IPS DF 4.7 (cell line): ENCODE measurements at regions not wholly inside any gene's neighbourhood (a gene's known extent, or its start where the extent isn't known, plus 50 kb on each side); places are given as distances from the start of the nearest gene placed in this dataset.
"Not testable (repeated sequence)": the region's sequence is repeated elsewhere in the genome, so short reads cannot be mapped to it uniquely, and the experiment has no call there.

Experiments used
- DNase-seq: peaks from one replicate; pipeline ENCODE4 v3.0.0-alpha.2; 2013; ENCODE audit warnings: low spot score; ENCODE audit errors: extremely low read depth

- no peak for DNase-seq
Observed at GRCh38 chr1:104136621-104137020, 386.9 kb downstream of the AMY1C start.

- DNase-seq, result no peak
Observed at GRCh38 chr1:104156738-104157137, 407.0 kb downstream of the AMY1C start.

- no peak for DNase-seq
Observed at GRCh38 chr1:104163912-104164476, 414.3 kb downstream of the AMY1C start.

- no peak for DNase-seq
Observed at GRCh38 chr1:104172243-104172681, 422.6 kb downstream of the AMY1C start.

- no peak for DNase-seq
Observed at GRCh38 chr1:104182251-104182650, 432.6 kb downstream of the AMY1C start.

- DNase-seq, result no peak
Observed at GRCh38 chr1:104189207-104189606, 439.5 kb downstream of the AMY1C start.

GRCh38 chr1:104190821-104191220, 441.1 kb downstream of the AMY1C start:
- no peak for DNase-seq

- no peak for DNase-seq
Observed at GRCh38 chr1:104195395-104195794, 445.7 kb downstream of the AMY1C start.

GRCh38 chr1:104196136-104196535, 446.4 kb downstream of the AMY1C start:
- DNase-seq, result no peak

- DNase-seq, result no peak
Observed at GRCh38 chr1:104197516-104197915, 447.8 kb downstream of the AMY1C start.

- no peak for DNase-seq
Observed at GRCh38 chr1:104212239-104212638, 462.5 kb downstream of the AMY1C start.

GRCh38 chr1:104217395-104217986, 467.8 kb downstream of the AMY1C start:
- DNase-seq, result not testable (repeated sequence)

GRCh38 chr1:104229860-104230259, 480.2 kb downstream of the AMY1C start:
- no peak for DNase-seq

GRCh38 chr1:104231676-104232075, 482.0 kb downstream of the AMY1C start:
- DNase-seq, result no peak

GRCh38 chr1:104235141-104235540, 485.4 kb downstream of the AMY1C start:
- peak; percentile 14 for DNase-seq

- no peak for DNase-seq
Observed at GRCh38 chr1:104238991-104239390, 489.3 kb downstream of the AMY1C start.

- DNase-seq, result no peak
Observed at GRCh38 chr1:104248385-104248784, 498.7 kb downstream of the AMY1C start.

GRCh38 chr1:104259481-104259880, 509.8 kb downstream of the AMY1C start:
- no peak for DNase-seq

- not testable (repeated sequence) for DNase-seq
Observed at GRCh38 chr1:104263110-104263509, 513.4 kb downstream of the AMY1C start.

- no peak for DNase-seq
Observed at GRCh38 chr1:104264521-104264920, 514.8 kb downstream of the AMY1C start.

- no peak for DNase-seq
Observed at GRCh38 chr1:104265163-104265562, 515.5 kb downstream of the AMY1C start.

GRCh38 chr1:104266612-104267011, 516.9 kb downstream of the AMY1C start:
- no peak for DNase-seq

- DNase-seq, result not testable (repeated sequence)
Observed at GRCh38 chr1:104288322-104288721, 538.6 kb downstream of the AMY1C start.
